PC-9 (cell line): ENCODE measurements at regions not wholly inside any gene's neighbourhood (a gene's known extent, or its start where the extent isn't known, plus 50 kb on each side); places are given as distances from the start of the nearest gene placed in this dataset.

Source experiments
- EZH2 ChIP-seq: fragments of 200-600 bp; sonication (generic); IDR thresholded peaks from 2 replicates; pipeline ENCODE4 v1.8.0; 2017; ENCODE audit warnings: antibody characterized with exemption, low read depth
- TF ChIP-seq, protein P1 (sequence below): fragments of 200-600 bp; sonication (generic); conservative IDR thresholded peaks from 2 replicates; pipeline ENCODE4 v1.6.1; 2017; ENCODE audit warnings: mixed run types, antibody characterized with exemption, mild to moderate bottlenecking, moderate library complexity

DNA sequence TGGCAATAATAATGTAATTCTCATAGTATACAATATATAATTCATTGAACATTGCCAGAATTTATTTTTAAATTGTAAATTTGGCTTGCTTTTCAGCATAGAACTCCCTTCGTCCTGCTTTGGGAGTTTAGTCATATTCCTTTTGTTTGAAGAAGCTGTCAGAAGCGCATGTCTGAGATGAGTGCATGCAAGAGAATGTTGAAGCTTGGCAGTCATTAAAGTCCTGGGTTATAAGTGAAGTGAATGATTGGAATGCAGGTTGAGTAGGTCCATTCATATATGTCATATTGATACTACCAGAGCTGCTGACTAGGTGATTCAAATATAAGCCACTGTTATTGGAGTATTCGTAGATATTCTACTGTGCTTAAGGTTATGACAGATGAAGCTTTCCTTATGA, 243.6 kb upstream of the MDFIC2 start:
- TF ChIP-seq, protein P1, sequence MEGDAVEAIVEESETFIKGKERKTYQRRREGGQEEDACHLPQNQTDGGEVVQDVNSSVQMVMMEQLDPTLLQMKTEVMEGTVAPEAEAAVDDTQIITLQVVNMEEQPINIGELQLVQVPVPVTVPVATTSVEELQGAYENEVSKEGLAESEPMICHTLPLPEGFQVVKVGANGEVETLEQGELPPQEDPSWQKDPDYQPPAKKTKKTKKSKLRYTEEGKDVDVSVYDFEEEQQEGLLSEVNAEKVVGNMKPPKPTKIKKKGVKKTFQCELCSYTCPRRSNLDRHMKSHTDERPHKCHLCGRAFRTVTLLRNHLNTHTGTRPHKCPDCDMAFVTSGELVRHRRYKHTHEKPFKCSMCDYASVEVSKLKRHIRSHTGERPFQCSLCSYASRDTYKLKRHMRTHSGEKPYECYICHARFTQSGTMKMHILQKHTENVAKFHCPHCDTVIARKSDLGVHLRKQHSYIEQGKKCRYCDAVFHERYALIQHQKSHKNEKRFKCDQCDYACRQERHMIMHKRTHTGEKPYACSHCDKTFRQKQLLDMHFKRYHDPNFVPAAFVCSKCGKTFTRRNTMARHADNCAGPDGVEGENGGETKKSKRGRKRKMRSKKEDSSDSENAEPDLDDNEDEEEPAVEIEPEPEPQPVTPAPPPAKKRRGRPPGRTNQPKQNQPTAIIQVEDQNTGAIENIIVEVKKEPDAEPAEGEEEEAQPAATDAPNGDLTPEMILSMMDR: no peak
- no peak for TF ChIP-seq EZH2
